ENCODE measurements at regions not wholly inside any gene's neighbourhood (a gene's known extent, or its start where the extent isn't known, plus 50 kb on each side); places are given as distances from the start of the nearest gene placed in this dataset.

- no peak for ATAC-seq
- TF ChIP-seq PATZ1 (CRISPR knock-in tag; IDR thresholded peaks at IDR 0.05; ENCODE audit: borderline replicate concordance), result no peak
- no peak for TF ChIP-seq RARB (CRISPR knock-in tag; IDR thresholded peaks at IDR 0.05)
- TF ChIP-seq ZC3H10 (CRISPR knock-in tag; IDR thresholded peaks at IDR 0.05), result no peak
- no peak for TF ChIP-seq PPARA (CRISPR knock-in tag; IDR thresholded peaks at IDR 0.05; ENCODE audit: borderline replicate concordance)
- TF ChIP-seq POU6F1 (CRISPR knock-in tag; IDR thresholded peaks at IDR 0.05; ENCODE audit: borderline replicate concordance, low read depth), result no peak
- TF ChIP-seq ZNF565 (CRISPR knock-in tag; conservative IDR thresholded peaks at IDR 0.05; ENCODE audit: low read depth), result no peak
- TF ChIP-seq ZNF70 (CRISPR knock-in tag; IDR thresholded peaks at IDR 0.05), result no peak
Measured at GRCh38 chr16:47829850-47830600, 325.8 kb downstream of the ABCC12 start.

- ATAC-seq, result no peak
- no peak for TF ChIP-seq CSRNP3 (CRISPR knock-in tag; IDR thresholded peaks at IDR 0.05)
Measured at GRCh38 chr16:47826070-47826469, 329.7 kb downstream of the ABCC12 start.

GRCh38 chr16:47817048-47817447 lies 338.7 kb downstream of the ABCC12 start:
- ATAC-seq, result no peak
- TF ChIP-seq ZNF70 (CRISPR knock-in tag; IDR thresholded peaks at IDR 0.05) (no peak), CSDC2 (CRISPR knock-in tag; IDR thresholded peaks at IDR 0.05) (no peak), ISL1 (CRISPR knock-in tag; IDR thresholded peaks at IDR 0.05) (no peak), TCF4 (CRISPR knock-in tag; IDR thresholded peaks at IDR 0.05; ENCODE audit: borderline replicate concordance) (no peak), ZC3H10 (CRISPR knock-in tag; IDR thresholded peaks at IDR 0.05) (no peak), ESRRG (CRISPR knock-in tag; IDR thresholded peaks at IDR 0.05) (no peak), CREB5 (CRISPR knock-in tag; IDR thresholded peaks at IDR 0.05; ENCODE audit: low read depth) (no peak), ZNF565 (CRISPR knock-in tag; conservative IDR thresholded peaks at IDR 0.05; ENCODE audit: low read depth) (no peak), RARB (CRISPR knock-in tag; IDR thresholded peaks at IDR 0.05) (no peak), CSRNP3 (CRISPR knock-in tag; IDR thresholded peaks at IDR 0.05) (no peak), ZFP3 (CRISPR knock-in tag; IDR thresholded peaks at IDR 0.05) (no peak), ZFP30 (CRISPR knock-in tag; IDR thresholded peaks at IDR 0.05) (no peak), ZNF8 (CRISPR knock-in tag; IDR thresholded peaks at IDR 0.05) (no peak), POU6F1 (CRISPR knock-in tag; IDR thresholded peaks at IDR 0.05; ENCODE audit: borderline replicate concordance, low read depth) (no peak)

GRCh38 chr16:47816511-47816910 lies 339.3 kb downstream of the ABCC12 start:
- no peak for ATAC-seq
- TF ChIP-seq ZFP30 (CRISPR knock-in tag; IDR thresholded peaks at IDR 0.05) (no peak), CREB5 (CRISPR knock-in tag; IDR thresholded peaks at IDR 0.05; ENCODE audit: low read depth) (no peak), TSHZ2 (CRISPR knock-in tag; IDR thresholded peaks at IDR 0.05) (no peak), PPARA (CRISPR knock-in tag; IDR thresholded peaks at IDR 0.05; ENCODE audit: borderline replicate concordance) (no peak), BACH2 (CRISPR knock-in tag; IDR thresholded peaks at IDR 0.05; ENCODE audit: borderline replicate concordance) (no peak), CSDC2 (CRISPR knock-in tag; IDR thresholded peaks at IDR 0.05) (no peak), GLIS3 (CRISPR knock-in tag; IDR thresholded peaks at IDR 0.05) (no peak), TCF4 (CRISPR knock-in tag; IDR thresholded peaks at IDR 0.05; ENCODE audit: borderline replicate concordance) (no peak), ESRRG (CRISPR knock-in tag; IDR thresholded peaks at IDR 0.05) (no peak), ZNF8 (CRISPR knock-in tag; IDR thresholded peaks at IDR 0.05) (no peak), ZC3H10 (CRISPR knock-in tag; IDR thresholded peaks at IDR 0.05) (no peak), TOX (CRISPR knock-in tag; IDR thresholded peaks at IDR 0.05; ENCODE audit: borderline replicate concordance) (no peak), OSR1 (CRISPR knock-in tag; IDR thresholded peaks at IDR 0.05) (no peak)

Data from SK-N-SH treated with all-trans-retinoic acid at 6 μM for 48 hours (cell line).